ENCODE measurements at regions not wholly inside any gene's neighbourhood (a gene's known extent, or its start where the extent isn't known, plus 50 kb on each side); places are given as distances from the start of the nearest gene placed in this dataset.

DNA sequence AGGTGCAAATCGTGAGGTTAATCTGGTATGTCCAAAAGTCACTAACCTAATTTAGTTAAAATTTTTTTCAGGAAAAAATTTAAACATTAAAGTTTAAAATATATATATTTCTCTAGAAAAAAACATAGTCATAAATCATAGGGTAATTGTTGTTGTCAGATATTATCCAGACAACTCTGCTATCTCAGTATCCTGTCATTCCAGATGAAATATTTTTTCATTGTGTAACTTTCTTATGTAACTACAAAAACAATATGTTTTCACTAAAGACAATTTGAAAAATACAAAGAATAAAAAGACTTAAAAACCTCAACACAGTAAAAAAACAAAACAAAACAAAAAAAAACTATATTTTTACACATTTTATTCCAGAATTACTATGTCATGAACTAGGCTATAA is 57.6 kb downstream of the TENT5A start:
- no peak for DNase-seq (ENCODE audit: low read depth)

DNA sequence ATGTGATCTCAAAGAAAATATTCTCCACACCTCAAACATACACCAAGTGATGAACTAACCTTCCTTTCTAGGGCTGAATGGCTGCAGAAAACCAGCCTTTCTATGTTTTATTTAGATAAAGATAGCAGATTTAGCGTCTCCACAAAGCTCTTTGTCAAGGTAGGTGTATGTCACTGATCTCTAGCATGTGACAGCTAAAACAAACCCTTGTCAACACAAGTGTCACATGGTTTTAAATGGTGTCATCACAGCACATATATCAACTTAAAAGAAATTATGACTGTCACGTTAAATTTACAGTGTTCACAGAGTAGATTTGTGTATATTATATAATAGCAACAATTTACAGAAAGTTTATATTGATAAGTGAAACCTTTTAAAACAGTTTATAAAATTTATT is 58.3 kb downstream of the TENT5A start:
- DNase-seq (ENCODE audit: low read depth), result no peak

DNA sequence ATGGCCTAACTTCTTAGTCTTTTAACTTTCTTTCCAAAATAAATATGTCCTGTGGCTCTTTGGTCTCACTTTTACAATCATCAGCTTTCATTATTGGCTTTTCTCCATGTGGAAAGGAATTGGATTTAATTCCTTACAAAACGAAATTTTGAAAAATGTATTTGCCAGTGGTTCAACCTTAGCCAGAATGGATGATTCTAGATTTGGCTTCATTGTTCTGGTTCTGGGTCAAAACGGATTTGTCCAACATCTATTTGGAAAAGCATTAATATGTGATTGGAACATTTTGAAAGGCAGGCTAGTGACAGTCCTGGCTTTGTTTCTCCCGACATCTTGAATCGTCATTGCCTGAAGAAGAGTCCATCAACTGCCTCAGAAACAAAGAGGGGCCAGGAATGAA is 59.2 kb downstream of the TENT5A start:
- DNase-seq (ENCODE audit: low read depth), result no peak

DNA sequence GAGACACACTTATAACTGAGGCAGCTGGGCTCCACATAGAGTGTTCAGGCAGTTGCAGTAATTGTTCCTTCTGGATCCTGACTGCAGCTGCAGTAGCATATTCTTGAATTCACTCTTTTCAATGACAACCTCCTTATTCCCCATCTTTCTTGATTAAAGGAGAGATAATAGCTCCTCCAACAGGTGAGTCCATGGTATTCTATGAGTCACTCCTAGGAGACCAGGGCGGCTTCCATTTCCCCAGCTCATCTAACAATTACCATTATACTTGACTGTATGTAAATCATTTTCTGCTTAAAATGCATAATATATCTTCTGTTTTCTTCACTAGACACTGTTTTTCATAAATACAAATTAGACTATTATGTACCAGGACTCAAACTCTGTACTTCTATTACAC is 62.4 kb downstream of the TENT5A start:
- no peak for DNase-seq (ENCODE audit: low read depth)

DNA sequence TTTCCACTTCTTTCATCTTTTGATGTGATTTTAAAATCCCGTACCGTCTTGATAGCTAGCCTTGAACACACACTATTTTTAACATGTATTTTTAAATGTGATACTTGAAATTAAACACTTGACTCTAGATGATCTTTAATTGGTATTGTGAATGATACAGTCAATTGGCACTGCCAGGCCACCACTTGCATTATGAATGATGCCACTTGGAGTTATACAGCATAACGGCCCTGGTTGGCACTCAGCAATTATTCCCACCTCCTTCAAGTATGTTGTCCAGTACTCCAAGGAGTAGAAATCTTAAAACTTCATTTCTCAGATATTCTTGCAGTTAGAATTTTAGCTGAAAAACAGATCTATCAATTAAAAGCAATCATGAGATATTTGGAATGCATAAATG is 62.9 kb downstream of the TENT5A start:
- DNase-seq (ENCODE audit: low read depth), result no peak

DNA sequence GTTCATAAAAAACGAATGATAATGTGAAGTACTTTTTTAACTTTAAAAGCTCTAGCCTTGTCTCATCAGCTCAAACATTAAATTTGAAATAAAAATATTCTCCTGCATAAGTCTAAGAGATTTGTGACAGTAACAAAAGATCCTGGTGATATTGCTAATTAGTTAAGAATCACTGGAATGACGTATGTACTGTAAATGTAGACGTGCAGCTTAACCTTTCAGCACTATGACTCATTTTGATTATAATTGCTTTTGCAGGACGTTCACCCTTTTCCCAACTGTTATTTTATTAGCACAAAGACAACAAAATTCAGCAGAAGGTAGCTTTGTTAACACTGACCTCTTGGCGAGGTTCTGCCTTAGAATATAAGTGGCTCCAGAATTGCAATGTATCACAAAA is 68.6 kb downstream of the TENT5A start:
- DNase-seq (ENCODE audit: low read depth), result no peak

DNA sequence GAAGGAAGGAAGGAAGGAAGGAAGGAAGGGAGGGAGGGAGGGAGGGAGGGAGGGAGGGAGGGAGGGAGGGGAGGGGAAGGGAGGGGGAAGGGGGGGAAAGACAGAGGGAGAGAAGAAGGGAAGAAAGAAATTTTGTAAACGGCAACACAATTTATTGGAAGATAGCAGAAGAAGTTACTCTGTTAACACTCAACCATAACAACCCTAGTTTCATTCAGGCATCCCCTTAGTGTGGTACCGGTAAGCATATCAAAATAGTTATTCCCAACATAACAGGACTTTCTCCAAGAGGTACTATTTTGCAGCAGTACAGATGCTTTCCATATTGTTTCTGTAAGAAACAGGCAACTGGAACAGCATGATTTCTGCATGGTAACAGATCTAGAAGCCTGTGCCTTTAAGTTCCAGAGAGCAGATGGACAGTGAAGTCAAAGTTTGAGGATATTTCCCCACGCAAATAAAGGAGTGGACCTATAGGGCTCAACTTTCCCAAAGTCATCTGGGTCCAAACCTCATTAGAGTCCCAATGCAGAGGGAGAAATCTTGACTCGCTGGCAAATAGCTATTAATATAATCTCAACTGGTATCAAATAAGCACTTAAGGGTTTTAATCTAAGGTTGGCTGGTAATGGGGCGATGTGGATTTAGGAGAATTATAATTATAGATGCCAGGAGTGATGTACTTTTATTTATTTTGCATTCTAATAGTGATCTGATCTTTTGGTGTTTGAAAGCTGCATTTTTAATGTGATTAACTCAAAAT is 69.4 kb downstream of the TENT5A start:
- no peak for DNase-seq (ENCODE audit: low read depth)

DNA sequence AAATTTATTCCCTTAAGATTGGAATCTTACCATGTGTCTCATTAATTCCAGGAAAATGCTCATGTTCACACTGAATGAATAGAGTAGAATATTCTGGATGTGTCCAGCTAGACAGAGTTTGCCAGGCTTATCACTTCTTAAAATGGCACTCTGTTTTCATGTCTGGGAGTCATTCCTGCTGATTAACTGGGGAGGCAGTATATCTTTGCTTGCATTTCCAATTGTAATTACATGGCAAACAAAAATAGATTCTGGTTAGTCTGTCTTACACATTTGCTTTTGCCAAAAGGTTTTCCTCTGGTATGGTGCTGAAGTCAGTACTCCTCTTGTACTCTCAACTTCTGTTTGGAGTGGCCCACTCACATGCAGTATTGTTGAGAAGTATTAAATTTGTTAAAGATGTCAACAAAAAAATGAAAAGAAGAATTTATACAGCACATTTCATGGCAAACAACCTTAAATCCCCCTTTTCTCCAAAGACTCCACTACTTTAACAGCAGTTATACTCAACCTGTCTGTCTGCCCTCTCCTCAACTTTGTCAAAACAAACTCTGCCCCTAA is 70.2 kb downstream of the TENT5A start:
- no peak for DNase-seq (ENCODE audit: low read depth)

DNA sequence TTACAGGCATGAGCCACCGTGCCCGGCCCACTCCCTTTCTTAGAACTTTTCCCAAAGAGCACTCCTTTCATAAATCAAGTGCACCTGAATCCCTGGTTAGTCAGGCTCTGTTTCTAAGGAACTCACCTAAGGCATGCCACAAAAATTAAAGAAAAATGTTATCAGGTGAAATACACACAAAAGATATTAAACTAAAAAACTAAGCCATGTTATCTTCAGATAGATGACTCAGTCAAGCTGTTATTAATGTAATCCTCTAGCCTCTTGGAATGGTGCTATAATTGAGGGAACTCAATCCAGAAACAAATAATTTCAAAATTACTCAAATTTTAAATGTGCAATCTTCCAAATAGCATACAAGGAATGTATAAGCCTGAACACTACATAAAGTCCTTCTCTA is 83.0 kb downstream of the TENT5A start:
- no peak for DNase-seq (ENCODE audit: low read depth)

DNA sequence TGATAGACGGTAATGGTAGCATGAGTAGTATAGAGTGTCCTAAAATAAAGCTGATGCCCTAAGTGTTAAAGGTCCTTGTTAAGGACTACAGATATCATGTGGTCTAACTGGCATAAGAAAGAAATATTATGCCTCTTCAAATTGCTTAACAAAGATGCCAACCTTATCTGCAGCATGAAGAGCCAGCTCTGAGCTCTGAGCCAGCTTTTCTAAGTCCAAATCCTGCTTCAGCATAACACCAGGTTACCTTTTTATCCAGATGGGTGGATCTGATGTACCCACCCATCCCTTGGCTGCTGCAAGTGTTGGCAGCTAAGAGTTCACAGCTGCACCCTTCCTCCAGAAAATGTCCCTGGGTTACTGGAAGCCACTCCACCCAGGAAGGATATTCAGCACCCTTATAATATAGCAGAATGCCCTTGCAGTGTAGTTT is 83.8 kb downstream of the TENT5A start:
- DNase-seq (ENCODE audit: low read depth), result no peak

DNA sequence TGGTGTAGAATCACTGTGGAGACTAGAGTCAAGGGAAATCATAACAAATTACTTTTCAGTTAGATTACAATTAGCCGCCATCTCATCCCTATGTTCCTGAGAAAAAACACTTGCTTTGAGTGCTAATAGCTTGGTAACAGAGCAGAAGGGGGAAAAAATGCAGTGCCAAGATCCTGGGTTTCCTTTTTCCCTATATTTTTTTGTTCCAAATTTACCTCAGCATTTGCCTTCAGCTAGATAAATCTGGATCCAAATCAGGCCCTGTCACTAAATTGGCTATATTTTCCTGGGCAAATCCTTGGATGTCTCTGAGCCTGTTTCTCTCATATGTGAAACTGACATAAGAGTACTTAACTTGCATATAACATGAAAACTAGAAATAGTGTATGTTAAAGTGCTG is 86.0 kb downstream of the TENT5A start:
- DNase-seq (ENCODE audit: low read depth), result no peak

DNA sequence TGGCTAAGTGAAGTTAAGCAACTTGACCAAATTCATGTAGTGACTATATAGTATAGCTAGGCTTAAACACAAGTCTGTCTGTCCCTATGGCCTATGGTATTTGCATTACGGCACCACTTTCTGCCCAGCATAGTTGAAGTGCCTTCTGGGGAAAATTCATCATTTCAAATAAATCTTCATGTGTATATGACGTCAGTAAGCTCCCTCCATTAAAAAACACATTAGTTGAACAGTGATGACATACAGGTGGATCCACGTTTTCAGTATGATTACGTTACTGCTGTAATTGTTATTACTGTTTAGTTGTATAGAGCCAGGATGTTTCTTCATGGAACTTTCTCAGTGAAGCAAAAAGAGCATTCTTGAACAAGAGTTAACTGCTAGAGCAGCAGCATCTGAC is 96.2 kb downstream of the TENT5A start:
- no peak for DNase-seq (ENCODE audit: low read depth)

DNA sequence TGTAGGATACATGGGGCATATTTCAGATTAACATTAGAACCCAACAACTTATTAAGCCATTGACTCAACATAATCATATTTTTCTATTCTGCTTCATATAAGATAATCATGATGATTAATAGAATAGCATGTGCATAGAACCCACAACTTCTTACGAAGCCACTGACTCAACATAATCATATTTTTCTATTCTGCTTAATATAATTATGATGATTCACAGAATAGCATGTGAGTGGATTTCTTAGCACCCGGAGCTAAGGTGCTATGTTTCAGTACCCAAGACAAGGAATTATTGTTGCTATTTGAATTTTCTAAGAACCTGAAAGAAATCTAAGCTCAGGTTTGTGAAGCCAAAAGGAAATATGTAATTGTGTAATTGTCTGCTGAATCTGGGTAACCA is 96.8 kb downstream of the TENT5A start:
- no peak for DNase-seq (ENCODE audit: low read depth)

DNA sequence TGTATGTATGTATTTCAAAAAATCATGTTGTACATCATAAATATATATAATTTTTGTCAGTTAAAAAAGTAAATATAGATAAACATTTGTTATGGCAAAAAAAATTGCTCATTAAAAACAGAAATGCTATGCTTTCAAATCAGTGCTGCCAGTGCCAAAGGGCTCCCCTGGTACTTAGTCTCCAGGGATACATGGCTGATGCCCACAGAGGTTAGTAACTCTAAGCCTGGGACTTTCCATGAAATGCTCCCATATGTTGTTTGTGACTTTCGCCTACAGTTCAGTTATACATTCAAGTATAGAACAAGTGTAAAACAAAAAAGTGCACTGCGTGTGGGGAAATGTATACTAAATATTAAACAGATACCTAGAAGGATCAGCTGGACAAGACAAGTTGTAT is 104.0 kb downstream of the TENT5A start:
- no peak for DNase-seq (ENCODE audit: low read depth)

DNA sequence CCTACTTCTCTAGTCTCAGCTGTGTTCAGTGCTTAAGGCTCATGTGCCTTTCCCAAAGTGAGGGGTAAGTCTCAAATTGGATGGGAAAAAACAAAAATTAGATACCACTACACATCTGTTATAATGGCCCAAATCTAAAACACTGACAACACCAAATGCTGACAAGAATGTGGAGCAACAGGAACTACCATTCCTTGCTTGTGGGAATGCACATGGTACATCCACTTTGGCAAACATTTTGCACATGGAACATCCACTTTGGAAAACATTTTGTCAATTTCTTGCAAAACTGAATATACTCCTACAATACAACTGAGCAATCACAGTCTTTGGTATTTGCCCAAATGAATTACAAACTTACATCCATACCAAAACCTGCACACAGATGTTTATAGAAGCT is 109.3 kb downstream of the TENT5A start:
- no peak for DNase-seq (ENCODE audit: low read depth)

DNA sequence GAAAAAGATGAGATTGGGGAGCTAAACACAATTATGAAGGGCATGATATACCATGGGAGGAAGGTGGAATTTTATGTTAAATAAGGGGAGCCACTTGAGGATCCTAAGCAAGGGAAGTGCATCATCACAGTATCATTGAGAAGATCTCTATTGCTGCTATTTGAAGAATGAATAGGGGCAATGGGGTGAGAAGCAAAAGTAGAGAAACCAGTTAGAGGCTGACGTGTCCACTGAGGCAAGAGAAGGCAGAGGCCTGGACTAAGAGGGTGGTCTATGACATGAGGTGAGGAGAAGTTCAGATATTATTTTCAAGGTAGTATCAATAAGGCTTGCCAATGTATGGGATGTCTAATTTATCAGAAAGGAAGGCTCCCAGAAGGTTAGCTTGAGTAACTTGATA is 111.6 kb downstream of the TENT5A start:
- DNase-seq (ENCODE audit: low read depth), result no peak

DNA sequence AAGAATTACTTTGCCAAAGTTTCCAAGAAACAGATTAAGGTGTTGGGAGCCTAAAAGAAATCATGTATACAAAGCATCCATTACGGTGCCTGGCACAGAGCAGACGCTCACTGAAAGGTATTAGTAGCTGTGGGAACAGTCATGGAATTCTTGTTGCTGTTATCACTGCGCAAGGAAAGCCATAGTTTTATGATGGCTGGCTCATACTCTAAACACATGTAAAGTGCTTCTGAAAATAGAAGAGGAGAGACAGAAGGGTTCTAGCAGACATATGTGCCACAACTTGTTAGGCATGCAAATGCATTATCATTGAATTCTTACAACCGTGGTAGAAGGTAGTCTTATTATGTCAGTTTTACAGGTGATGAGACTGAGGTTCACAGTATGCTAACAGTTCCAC is 112.4 kb downstream of the TENT5A start:
- no peak for DNase-seq (ENCODE audit: low read depth)

DNA sequence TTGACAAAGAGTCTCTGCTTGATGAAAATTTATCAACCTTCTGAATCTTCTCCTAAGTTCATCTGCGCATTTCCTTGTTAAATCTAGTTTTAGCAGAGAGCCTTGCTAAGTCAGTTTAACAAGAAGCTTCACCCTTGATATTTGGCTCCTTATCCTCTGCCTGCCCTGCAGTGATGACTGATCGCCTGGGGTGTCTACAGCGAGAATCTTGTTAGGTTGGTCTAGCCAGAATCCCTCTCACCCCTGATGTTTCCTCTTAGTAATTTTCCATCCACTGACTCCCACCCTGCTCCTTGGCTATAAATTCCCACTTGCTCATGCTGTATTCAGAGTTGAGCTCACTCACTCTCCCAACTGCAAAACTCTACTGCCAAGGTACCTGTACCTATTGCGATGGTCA is 114.1 kb downstream of the TENT5A start:
- no peak for DNase-seq (ENCODE audit: low read depth)

DNA sequence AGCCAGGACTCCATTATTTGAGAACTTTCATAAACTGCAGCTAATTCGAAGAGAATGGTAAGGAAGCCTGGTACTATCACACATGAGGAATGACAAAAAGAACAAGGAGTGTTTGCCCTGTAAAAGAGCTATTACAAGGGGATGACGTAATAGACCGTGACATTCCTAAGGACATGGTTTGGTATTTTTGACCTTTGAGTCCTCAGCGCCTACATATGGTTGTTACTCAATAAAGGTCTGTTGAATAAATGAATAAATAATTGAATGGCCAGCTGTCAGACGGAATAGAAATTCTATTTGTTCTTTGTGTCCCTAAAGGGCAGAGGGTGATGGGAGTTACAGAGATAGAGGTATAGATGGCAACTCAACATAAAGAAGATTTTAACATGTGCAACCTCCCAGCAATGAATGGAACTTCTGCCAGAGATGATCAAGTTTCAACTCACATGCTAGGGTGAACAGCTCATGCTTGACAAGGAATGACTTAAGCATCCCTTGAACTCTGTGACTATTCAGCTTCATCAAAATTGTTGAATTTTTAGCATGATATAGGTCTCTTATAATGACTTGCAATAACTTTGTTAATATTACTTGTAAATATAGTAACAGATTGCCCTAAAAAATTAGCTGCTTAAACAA is 115.4 kb downstream of the TENT5A start:
- no peak for DNase-seq (ENCODE audit: low read depth)

DNA sequence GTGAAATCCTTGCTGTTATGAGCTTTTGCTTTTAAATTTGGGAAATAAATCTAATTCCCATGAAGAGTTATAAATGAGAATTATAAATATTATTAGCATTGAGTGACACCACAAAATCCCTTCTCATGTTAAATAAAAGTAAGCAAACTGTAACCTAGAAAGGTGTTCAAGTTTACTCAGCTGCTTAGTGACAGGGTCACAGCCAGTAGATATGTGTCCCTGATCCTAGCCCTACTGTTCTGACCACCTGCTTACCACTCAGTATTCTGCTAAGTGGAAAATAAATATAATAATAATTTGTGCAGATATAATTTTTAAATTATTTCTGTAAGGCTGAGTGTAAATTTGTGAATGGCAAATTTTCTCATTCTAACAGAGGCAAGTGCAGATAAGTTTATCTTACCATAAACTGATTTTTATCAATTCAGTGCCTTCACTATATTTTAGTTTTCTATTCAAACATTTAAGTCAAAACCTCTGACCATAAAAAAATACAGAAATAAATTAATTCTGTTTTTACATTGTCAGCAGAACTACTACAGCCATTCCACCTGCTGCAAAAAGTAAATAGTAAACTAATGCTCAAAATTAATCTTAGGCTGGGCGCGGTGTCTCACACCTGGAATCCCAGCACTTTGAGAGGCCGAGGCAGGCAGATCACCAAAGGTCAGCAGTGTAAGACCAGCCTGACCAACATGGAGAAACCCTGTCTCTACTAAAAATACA is 118.2 kb downstream of the TENT5A start:
- DNase-seq (ENCODE audit: low read depth), result no peak

DNA sequence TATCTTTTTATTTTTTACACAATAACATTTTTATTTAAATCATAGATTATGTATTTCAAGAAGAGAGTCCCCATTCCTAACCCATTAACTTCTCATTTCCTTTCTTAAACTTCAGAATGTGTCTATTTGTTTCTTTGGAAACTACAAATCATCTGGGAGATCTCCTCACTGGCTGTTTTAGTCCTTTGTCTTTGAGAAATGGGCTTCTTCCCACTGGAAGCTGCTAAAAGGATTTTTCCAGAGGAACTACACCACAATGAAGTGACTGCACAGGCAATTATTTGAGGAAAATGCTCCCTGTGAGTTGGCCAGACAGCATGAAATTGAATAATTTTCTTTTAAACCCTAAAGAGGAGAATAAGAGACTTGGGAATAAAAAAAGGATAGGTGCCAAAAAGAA is 119.1 kb downstream of the TENT5A start:
- no peak for DNase-seq (ENCODE audit: low read depth)

DNA sequence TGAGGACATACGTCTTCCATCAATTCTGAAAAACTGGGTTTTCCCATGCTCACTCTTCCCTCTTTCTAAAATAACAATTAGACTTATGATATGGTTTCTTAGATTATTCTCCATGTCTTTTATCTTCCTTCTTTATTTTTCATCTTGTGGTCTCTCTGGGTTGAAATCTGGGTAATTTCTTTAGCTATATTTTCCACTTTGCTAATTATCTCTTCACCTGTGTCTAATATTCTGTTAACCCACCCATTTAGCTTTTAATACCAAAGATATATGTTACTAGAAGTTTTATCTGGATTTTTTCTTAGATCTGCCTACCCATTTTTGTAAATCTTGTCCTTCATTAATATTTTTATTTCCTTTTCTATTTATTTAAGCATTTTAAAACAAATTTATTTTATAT is 121.8 kb downstream of the TENT5A start:
- DNase-seq (ENCODE audit: low read depth), result no peak

DNA sequence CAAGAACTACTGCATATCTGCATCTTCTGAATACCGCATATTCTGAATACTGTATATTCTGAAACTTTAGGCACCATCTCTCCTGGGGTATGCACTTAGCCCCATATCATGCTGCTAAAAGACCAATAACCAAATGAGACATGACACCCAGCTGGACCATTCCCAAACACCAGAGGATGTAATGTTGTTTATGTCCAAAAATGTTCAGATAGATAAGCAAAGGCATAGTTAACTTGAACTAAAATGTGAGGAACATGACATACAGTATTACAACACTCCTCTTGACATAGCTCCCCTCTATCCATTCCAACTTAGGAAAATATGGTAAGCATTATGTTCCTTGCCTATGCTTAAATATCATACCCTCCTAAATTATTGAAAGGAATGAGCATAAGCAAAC is 127.3 kb downstream of the TENT5A start:
- DNase-seq (ENCODE audit: low read depth), result no peak
